GM23338 (cell line): ENCODE measurements at regions not wholly inside any gene's neighbourhood (a gene's known extent, or its start where the extent isn't known, plus 50 kb on each side); places are given as distances from the start of the nearest gene placed in this dataset.

ENCODE experiments used
- ATAC-seq: fragments of 200-7000 bp; cut with Tn5 transposase; 3 replicates; pipeline ENCODE4 v1.9.1; 2020
- DNase-seq: peaks from one replicate; pipeline ENCODE4 v3.0.0-alpha.2; 2015; ENCODE audit warnings: low spot score
- H2AFZ ChIP-seq: fragments of 200-600 bp; sonication (generic); 2 replicates; pipeline ENCODE4 v1.8.0; 2016; ENCODE audit warnings: antibody characterized with exemption, mild to moderate bottlenecking, moderate library complexity
- H3F3A ChIP-seq: fragments of 200-600 bp; sonication (generic); replicated peaks from 2 replicates; pipeline ENCODE4 v1.8.0; 2017; ENCODE audit warnings: antibody characterized with exemption, mixed run types, low read depth
- H3K27ac ChIP-seq: fragments of 200-600 bp; sonication (generic); 2 replicates; pipeline ENCODE4 v1.6.1; 2016; ENCODE audit warnings: low read depth
- H3K27me3 ChIP-seq: fragments of 200-600 bp; sonication (generic); 2 replicates; pipeline ENCODE4 v1.8.0; 2016; ENCODE audit warnings: mild to moderate bottlenecking, mixed run types, moderate library complexity; ENCODE audit not compliant: insufficient read depth
- H3K36me3 ChIP-seq: fragments of 200-600 bp; sonication (generic); 2 replicates; pipeline ENCODE4 v1.8.0; 2016; ENCODE audit warnings: mild to moderate bottlenecking; ENCODE audit not compliant: insufficient read depth
- H3K4me1 ChIP-seq: fragments of 200-600 bp; sonication (generic); 2 replicates; pipeline ENCODE4 v1.8.0; 2016; ENCODE audit warnings: mild to moderate bottlenecking, moderate library complexity; ENCODE audit not compliant: insufficient read depth
- H3K4me2 ChIP-seq: fragments of 200-600 bp; sonication (generic); 2 replicates; pipeline ENCODE4 v1.7.1; 2017; ENCODE audit warnings: mixed run types
- H3K4me3 ChIP-seq: fragments of 200-600 bp; sonication (generic); 2 replicates; pipeline ENCODE4 v1.6.1; 2016; ENCODE audit warnings: mixed run types
- H3K79me2 ChIP-seq: fragments of 200-600 bp; sonication (generic); replicated peaks from 2 replicates; pipeline ENCODE4 v1.8.0; 2017; ENCODE audit warnings: mild to moderate bottlenecking; ENCODE audit not compliant: insufficient read depth
- H3K9me2 ChIP-seq: fragments of 200-600 bp; sonication (generic); 2 replicates; pipeline ENCODE4 v1.8.0; 2017; ENCODE audit not compliant: insufficient read depth
- H4K20me1 ChIP-seq: fragments of 200-600 bp; sonication (generic); replicated peaks from 2 replicates; pipeline ENCODE4 v1.8.0; 2017; ENCODE audit warnings: mild to moderate bottlenecking; ENCODE audit not compliant: insufficient read depth
- H3K27ac Mint-ChIP-seq: 2 replicates; pipeline ENCODE4 v1.8.0; 2020; ENCODE audit warnings: inconsistent platforms, mild to moderate bottlenecking, moderate library complexity, mixed read lengths
- H3K27me3 Mint-ChIP-seq: 3 replicates; pipeline ENCODE4 v1.8.0; 2022; ENCODE audit warnings: low read depth, mild to moderate bottlenecking, moderate library complexity, mixed read lengths, inconsistent platforms; ENCODE audit not compliant: insufficient read depth, poor library complexity
- H3K36me3 Mint-ChIP-seq: 3 replicates; pipeline ENCODE4 v1.8.0; 2021; ENCODE audit warnings: low read depth, mild to moderate bottlenecking, inconsistent platforms, moderate library complexity, mixed read lengths
- H3K4me1 Mint-ChIP-seq: 3 replicates; pipeline ENCODE4 v1.8.0; 2020; ENCODE audit warnings: mild to moderate bottlenecking, inconsistent platforms, mixed read lengths
- H3K4me3 Mint-ChIP-seq: 3 replicates; pipeline ENCODE4 v1.8.0; 2021; ENCODE audit warnings: moderate library complexity, mild to moderate bottlenecking, inconsistent platforms, mixed read lengths
- H3K9me3 Mint-ChIP-seq: 3 replicates; pipeline ENCODE4 v1.8.0; 2020; ENCODE audit warnings: moderate library complexity, mild to moderate bottlenecking, inconsistent platforms, mixed read lengths
- CREB1 ChIP-seq: fragments of 250-450 bp; sonication (Bioruptor Pico); IDR thresholded peaks from 2 replicates; pipeline ENCODE4 v1.5.0; 2020; ENCODE audit warnings: low read depth, mild to moderate bottlenecking, moderate library complexity
- CTCF ChIP-seq, 2 experiments: fragments of 200-600 bp in 1 of 2; sonication (generic) in 1 of 2; conservative IDR thresholded peaks; 2 replicates each; pipeline versions ENCODE4 v1.5.1 to v1.6.1; 2016 to 2017; ENCODE audit warnings: antibody characterized with exemption in 2 of 2, low read depth in 2 of 2, mild to moderate bottlenecking in 2 of 2, moderate library complexity in 1 of 2
- ETS1 ChIP-seq: IDR thresholded peaks from 2 replicates; pipeline ENCODE4 v1.6.1; 2016; ENCODE audit warnings: antibody characterized with exemption
- EZH2 ChIP-seq: fragments of 200-600 bp; sonication (generic); IDR thresholded peaks from one replicate; pipeline ENCODE4 v1.8.0; 2017; ENCODE audit warnings: antibody characterized with exemption, mild to moderate bottlenecking, low read depth; ENCODE audit not compliant: unreplicated experiment
- EZH2phosphoT487 ChIP-seq: fragments of 200-600 bp; sonication (generic); IDR thresholded peaks from one replicate; pipeline ENCODE4 v1.8.1; 2018; ENCODE audit warnings: antibody characterized with exemption; ENCODE audit not compliant: unreplicated experiment
- JUNB ChIP-seq: IDR thresholded peaks from one replicate; pipeline ENCODE4 v1.6.1; 2016; ENCODE audit warnings: antibody characterized with exemption; ENCODE audit not compliant: unreplicated experiment
- NANOG ChIP-seq: IDR thresholded peaks from 2 replicates; pipeline ENCODE4 v1.6.1; 2016; ENCODE audit warnings: antibody characterized with exemption, borderline replicate concordance
- POLR2AphosphoS5 ChIP-seq: IDR thresholded peaks from 2 replicates; pipeline ENCODE4 v1.6.1; 2016; ENCODE audit warnings: antibody characterized with exemption, low read depth
- STAT1 ChIP-seq: IDR thresholded peaks from one replicate; pipeline ENCODE4 v1.6.1; 2016; ENCODE audit warnings: antibody characterized with exemption; ENCODE audit not compliant: unreplicated experiment
- ZNF114 ChIP-seq: fragments of 250-450 bp; sonication (Bioruptor Pico); IDR thresholded peaks from 2 replicates; pipeline ENCODE4 v1.5.0; 2020; ENCODE audit warnings: mild to moderate bottlenecking, moderate library complexity
- ZNF331 ChIP-seq: fragments of 250-450 bp; sonication (Bioruptor Pico); IDR thresholded peaks from 2 replicates; pipeline ENCODE4 v1.5.0; 2020; ENCODE audit warnings: low read depth, mild to moderate bottlenecking, moderate library complexity
- TF ChIP-seq, protein P1 (sequence below): fragments of 250-450 bp; sonication (Bioruptor Pico); IDR thresholded peaks from 2 replicates; pipeline ENCODE4 v1.5.0; 2020; ENCODE audit warnings: mild to moderate bottlenecking, moderate library complexity
- TF ChIP-seq, protein P2 (sequence below): IDR thresholded peaks from one replicate; pipeline ENCODE4 v1.6.1; 2018; ENCODE audit warnings: antibody characterized with exemption; ENCODE audit not compliant: unreplicated experiment

GRCh38 chr13:29706923-29707322 is 111.4 kb upstream of the SLC7A1 start:
- H3K9me2 ChIP-seq = no peaks in the 10 kb centered on the region
- TF ChIP-seq ZNF331 (no peak), ETS1 (no peak), JUNB (no peak), POLR2AphosphoS5 (no peak), ZNF114 (CRISPR knock-in tag) (no peak), EZH2 (no peak), NANOG (no peak), EZH2phosphoT487 (no peak), CREB1 (CRISPR knock-in tag) (no peak), CTCF (conservative IDR thresholded peaks at IDR 0.05; ENCODE audit: low read depth in 2 of 2) (no peak), STAT1 (no peak)
- TF ChIP-seq, protein P1, sequence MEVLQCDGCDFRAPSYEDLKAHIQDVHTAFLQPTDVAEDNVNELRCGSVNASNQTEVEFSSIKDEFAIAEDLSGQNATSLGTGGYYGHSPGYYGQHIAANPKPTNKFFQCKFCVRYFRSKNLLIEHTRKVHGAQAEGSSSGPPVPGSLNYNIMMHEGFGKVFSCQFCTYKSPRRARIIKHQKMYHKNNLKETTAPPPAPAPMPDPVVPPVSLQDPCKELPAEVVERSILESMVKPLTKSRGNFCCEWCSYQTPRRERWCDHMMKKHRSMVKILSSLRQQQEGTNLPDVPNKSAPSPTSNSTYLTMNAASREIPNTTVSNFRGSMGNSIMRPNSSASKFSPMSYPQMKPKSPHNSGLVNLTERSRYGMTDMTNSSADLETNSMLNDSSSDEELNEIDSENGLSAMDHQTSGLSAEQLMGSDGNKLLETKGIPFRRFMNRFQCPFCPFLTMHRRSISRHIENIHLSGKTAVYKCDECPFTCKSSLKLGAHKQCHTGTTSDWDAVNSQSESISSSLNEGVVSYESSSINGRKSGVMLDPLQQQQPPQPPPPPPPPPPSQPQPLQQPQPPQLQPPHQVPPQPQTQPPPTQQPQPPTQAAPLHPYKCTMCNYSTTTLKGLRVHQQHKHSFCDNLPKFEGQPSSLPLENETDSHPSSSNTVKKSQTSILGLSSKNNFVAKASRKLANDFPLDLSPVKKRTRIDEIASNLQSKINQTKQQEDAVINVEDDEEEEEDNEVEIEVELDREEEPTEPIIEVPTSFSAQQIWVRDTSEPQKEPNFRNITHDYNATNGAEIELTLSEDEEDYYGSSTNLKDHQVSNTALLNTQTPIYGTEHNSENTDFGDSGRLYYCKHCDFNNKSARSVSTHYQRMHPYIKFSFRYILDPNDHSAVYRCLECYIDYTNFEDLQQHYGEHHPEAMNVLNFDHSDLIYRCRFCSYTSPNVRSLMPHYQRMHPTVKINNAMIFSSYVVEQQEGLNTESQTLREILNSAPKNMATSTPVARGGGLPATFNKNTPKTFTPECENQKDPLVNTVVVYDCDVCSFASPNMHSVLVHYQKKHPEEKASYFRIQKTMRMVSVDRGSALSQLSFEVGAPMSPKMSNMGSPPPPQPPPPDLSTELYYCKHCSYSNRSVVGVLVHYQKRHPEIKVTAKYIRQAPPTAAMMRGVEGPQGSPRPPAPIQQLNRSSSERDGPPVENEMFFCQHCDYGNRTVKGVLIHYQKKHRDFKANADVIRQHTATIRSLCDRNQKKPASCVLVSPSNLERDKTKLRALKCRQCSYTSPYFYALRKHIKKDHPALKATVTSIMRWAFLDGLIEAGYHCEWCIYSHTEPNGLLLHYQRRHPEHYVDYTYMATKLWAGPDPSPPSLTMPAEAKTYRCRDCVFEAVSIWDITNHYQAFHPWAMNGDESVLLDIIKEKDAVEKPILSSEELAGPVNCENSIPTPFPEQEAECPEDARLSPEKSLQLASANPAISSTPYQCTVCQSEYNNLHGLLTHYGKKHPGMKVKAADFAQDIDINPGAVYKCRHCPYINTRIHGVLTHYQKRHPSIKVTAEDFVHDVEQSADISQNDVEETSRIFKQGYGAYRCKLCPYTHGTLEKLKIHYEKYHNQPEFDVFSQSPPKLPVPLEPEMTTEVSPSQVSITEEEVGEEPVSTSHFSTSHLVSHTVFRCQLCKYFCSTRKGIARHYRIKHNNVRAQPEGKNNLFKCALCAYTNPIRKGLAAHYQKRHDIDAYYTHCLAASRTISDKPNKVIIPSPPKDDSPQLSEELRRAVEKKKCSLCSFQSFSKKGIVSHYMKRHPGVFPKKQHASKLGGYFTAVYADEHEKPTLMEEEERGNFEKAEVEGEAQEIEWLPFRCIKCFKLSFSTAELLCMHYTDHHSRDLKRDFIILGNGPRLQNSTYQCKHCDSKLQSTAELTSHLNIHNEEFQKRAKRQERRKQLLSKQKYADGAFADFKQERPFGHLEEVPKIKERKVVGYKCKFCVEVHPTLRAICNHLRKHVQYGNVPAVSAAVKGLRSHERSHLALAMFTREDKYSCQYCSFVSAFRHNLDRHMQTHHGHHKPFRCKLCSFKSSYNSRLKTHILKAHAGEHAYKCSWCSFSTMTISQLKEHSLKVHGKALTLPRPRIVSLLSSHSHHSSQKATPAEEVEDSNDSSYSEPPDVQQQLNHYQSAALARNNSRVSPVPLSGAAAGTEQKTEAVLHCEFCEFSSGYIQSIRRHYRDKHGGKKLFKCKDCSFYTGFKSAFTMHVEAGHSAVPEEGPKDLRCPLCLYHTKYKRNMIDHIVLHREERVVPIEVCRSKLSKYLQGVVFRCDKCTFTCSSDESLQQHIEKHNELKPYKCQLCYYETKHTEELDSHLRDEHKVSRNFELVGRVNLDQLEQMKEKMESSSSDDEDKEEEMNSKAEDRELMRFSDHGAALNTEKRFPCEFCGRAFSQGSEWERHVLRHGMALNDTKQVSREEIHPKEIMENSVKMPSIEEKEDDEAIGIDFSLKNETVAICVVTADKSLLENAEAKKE (CRISPR knock-in tag) = no peak
- TF ChIP-seq, protein P2, sequence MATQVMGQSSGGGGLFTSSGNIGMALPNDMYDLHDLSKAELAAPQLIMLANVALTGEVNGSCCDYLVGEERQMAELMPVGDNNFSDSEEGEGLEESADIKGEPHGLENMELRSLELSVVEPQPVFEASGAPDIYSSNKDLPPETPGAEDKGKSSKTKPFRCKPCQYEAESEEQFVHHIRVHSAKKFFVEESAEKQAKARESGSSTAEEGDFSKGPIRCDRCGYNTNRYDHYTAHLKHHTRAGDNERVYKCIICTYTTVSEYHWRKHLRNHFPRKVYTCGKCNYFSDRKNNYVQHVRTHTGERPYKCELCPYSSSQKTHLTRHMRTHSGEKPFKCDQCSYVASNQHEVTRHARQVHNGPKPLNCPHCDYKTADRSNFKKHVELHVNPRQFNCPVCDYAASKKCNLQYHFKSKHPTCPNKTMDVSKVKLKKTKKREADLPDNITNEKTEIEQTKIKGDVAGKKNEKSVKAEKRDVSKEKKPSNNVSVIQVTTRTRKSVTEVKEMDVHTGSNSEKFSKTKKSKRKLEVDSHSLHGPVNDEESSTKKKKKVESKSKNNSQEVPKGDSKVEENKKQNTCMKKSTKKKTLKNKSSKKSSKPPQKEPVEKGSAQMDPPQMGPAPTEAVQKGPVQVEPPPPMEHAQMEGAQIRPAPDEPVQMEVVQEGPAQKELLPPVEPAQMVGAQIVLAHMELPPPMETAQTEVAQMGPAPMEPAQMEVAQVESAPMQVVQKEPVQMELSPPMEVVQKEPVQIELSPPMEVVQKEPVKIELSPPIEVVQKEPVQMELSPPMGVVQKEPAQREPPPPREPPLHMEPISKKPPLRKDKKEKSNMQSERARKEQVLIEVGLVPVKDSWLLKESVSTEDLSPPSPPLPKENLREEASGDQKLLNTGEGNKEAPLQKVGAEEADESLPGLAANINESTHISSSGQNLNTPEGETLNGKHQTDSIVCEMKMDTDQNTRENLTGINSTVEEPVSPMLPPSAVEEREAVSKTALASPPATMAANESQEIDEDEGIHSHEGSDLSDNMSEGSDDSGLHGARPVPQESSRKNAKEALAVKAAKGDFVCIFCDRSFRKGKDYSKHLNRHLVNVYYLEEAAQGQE = no peak
- H3K4me1 ChIP-seq = no peaks in the 10 kb centered on the region
- H3K27ac ChIP-seq = no peak overlapping the region
- H3K4me1 Mint-ChIP-seq = peaks cover 7% of the 10 kb centered on the region
- ATAC-seq (no peak), DNase-seq (no peak)
- no peaks in the 10 kb centered on the region for H3K79me2 ChIP-seq
- no peaks in the 10 kb centered on the region for H3K27me3 ChIP-seq
- peaks cover 2% of the 10 kb centered on the region; the same call in 1 of the 3 replicates for H3K9me3 Mint-ChIP-seq
- H3K4me3 Mint-ChIP-seq = no peak overlapping the region
- H3K27ac Mint-ChIP-seq = no peak overlapping the region
- no peaks in the 10 kb centered on the region for H3F3A ChIP-seq
- no peaks in the 10 kb centered on the region for H3K36me3 ChIP-seq
- H3K4me3 ChIP-seq = no peak overlapping the region
- no peaks in the 10 kb centered on the region for H4K20me1 ChIP-seq
- H3K4me2 ChIP-seq = no peak overlapping the region
- H2AFZ ChIP-seq = no peak overlapping the region
- peaks cover 5% of the 10 kb centered on the region for H3K27me3 Mint-ChIP-seq
- H3K36me3 Mint-ChIP-seq = no peaks in the 10 kb centered on the region
